GM12873 (cell line): ENCODE measurements at regions not wholly inside any gene's neighbourhood (a gene's known extent, or its start where the extent isn't known, plus 50 kb on each side); places are given as distances from the start of the nearest gene placed in this dataset.

Experiments
- CTCF ChIP-seq: IDR thresholded peaks from 2 replicates; pipeline ENCODE4 v1.5.1; 2012; ENCODE audit warnings: low read depth, mild to moderate bottlenecking, moderate library complexity, low read length, control low read depth; ENCODE audit not compliant: insufficient read depth; ENCODE audit errors: missing control alignments

GRCh38 chr10:64855941-64856340, 1334.7 kb downstream of the REEP3 start:
- TF ChIP-seq CTCF = no peak

GRCh38 chr10:64859911-64860310, 1338.7 kb downstream of the REEP3 start:
- TF ChIP-seq CTCF = no peak

GRCh38 chr10:64863836-64864235, 1342.6 kb downstream of the REEP3 start:
- no peak for TF ChIP-seq CTCF

- no peak for TF ChIP-seq CTCF
These were observed 1346.3 kb downstream of the REEP3 start for GRCh38 chr10:64867501-64867962.

GRCh38 chr10:64873088-64873487, 1351.9 kb downstream of the REEP3 start:
- no peak for TF ChIP-seq CTCF

- TF ChIP-seq CTCF = no peak
These were observed 1352.8 kb downstream of the REEP3 start for GRCh38 chr10:64873959-64874358.

GRCh38 chr10:64880546-64880945, 1359.3 kb downstream of the REEP3 start:
- no peak for TF ChIP-seq CTCF

GRCh38 chr10:64881257-64881656, 1360.1 kb downstream of the REEP3 start:
- no peak for TF ChIP-seq CTCF
